ENCODE measurements at regions not wholly inside any gene's neighbourhood (a gene's known extent, or its start where the extent isn't known, plus 50 kb on each side); places are given as distances from the start of the nearest gene placed in this dataset.

- Mint-ChIP-seq H3K36me3 (ENCODE audit: insufficient read depth in 1 of 3, low read depth in 3 of 3) (peaks cover 0 to 12% (median 0%) of the 10 kb centered on the region in 3 experiments; a peak in 2 of 7 replicates), H3K9me3 (no peaks in the 10 kb centered on the region), H3K27ac (no peak overlapping the region), H3K27me3 (ENCODE audit: low read depth) (peaks cover 5% of the 10 kb centered on the region), H3K4me3 (no peak overlapping the region), H3K4me1 (peaks cover 11 to 12% of the 10 kb centered on the region in 2 experiments)
- no peak for TF ChIP-seq CTCF (conservative IDR thresholded peaks at IDR 0.05)
- Histone ChIP-seq H3K56ac (ENCODE audit: insufficient read length, low read depth, low read length) (no peak overlapping the region), H2BK15ac (ENCODE audit: low read depth, low read length) (no peak overlapping the region), H2BK120ac (ENCODE audit: low read depth, low read length, poor library complexity, severe bottlenecking) (no peak overlapping the region), H2BK5ac (ENCODE audit: insufficient read length, low read length) (no peak overlapping the region), H3K4me1 (ENCODE audit: insufficient read depth, low read length) (no peaks in the 10 kb centered on the region), H3K79me2 (ENCODE audit: insufficient read depth, low read length) (no peaks in the 10 kb centered on the region), H3K9me3 (ENCODE audit: control insufficient read depth, low read depth, low read length) (no peaks in the 10 kb centered on the region), H4K20me1 (ENCODE audit: control insufficient read depth, insufficient read depth, insufficient read length) (no peaks in the 10 kb centered on the region), H3K9ac (ENCODE audit: extremely low read depth, insufficient read length, low read length) (no peak overlapping the region), H4K5ac (ENCODE audit: insufficient read length, low read depth, low read length) (no peak overlapping the region), H3K79me1 (ENCODE audit: insufficient read depth, low read depth, low read length, poor library complexity, severe bottlenecking) (no peaks in the 10 kb centered on the region), H3K27ac (ENCODE audit: insufficient read length, low read depth, low read length) (no peak overlapping the region), H2BK12ac (ENCODE audit: insufficient read length, low read depth, low read length) (no peak overlapping the region), H4K8ac (replicated peaks; ENCODE audit: insufficient read length, low read depth, low read length) (no peak overlapping the region), H3T11ph (ENCODE audit: low read length) (no peak overlapping the region), H3K18ac (ENCODE audit: insufficient read length, low read depth, low read length) (no peak overlapping the region), H2BK20ac (ENCODE audit: low read depth, low read length, poor library complexity, severe bottlenecking) (no peak overlapping the region), H3K27me3 (ENCODE audit: insufficient read depth, low read length) (no peaks in the 10 kb centered on the region), H3K23ac (ENCODE audit: insufficient read length, low read depth, low read length) (no peak overlapping the region), H3K4me2 (ENCODE audit: insufficient read depth, insufficient read length, low read length) (no peak overlapping the region), H3K4ac (ENCODE audit: low read depth, low read length) (no peak overlapping the region), H2AFZ (ENCODE audit: low read length) (no peak overlapping the region), H3K23me2 (ENCODE audit: insufficient read length, low read depth, low read length, poor library complexity, severe bottlenecking) (no peaks in the 10 kb centered on the region), H2AK5ac (ENCODE audit: insufficient read length, low read length) (no peak overlapping the region), H4K91ac (ENCODE audit: insufficient read length, low read depth, low read length) (no peak overlapping the region), H3K14ac (ENCODE audit: insufficient read depth, low read length) (no peak overlapping the region)
- no CpG with 5 or more reads among the region's 5 CpGs for WGBS (ENCODE audit: extremely low coverage, insufficient read length, low lambda C conversion rate)
- no peak for DNase-seq
Observed at GRCh38 chr12:125295550-125295949, 230.3 kb downstream of the AACS start.

All from H9 (cell line).